Liver (tissue), 3 donors: ENCODE measurements at regions not wholly inside any gene's neighbourhood (a gene's known extent, or its start where the extent isn't known, plus 50 kb on each side); places are given as distances from the start of the nearest gene placed in this dataset.

ENCODE experiments used
- ATF3 ChIP-seq: IDR thresholded peaks from 2 replicates; pipeline ENCODE4 v1.6.1; 2016; ENCODE audit warnings: antibody characterized with exemption
- JUND ChIP-seq, 2 donors: IDR thresholded peaks; 2 replicates each; pipeline ENCODE4 v1.6.1; 2016; ENCODE audit warnings: antibody characterized with exemption in 2 of 2
- RAD21 ChIP-seq, 2 donors: IDR thresholded peaks; 2 replicates each; pipeline ENCODE4 v1.6.1; 2016; ENCODE audit warnings: antibody characterized with exemption in 2 of 2, mild to moderate bottlenecking in 2 of 2
- RXRA ChIP-seq, 2 donors: IDR thresholded peaks; 2 replicates each; pipeline ENCODE4 v1.6.1; 2017 to 2018; ENCODE audit warnings: antibody characterized with exemption in 2 of 2, mild to moderate bottlenecking in 1 of 2
- TAF1 ChIP-seq: conservative IDR thresholded peaks from 2 replicates; pipeline ENCODE4 v1.6.1; 2016; ENCODE audit warnings: antibody characterized with exemption, mild to moderate bottlenecking
- TF ChIP-seq, protein P1 (sequence below): fragments of 150-350 bp; IDR thresholded peaks from 2 replicates; pipeline ENCODE4 v1.5.1; 2017; ENCODE audit warnings: improper control_type of control experiment, low read depth, low read length; ENCODE audit not compliant: missing input control
- TF ChIP-seq, protein P2 (sequence below): IDR thresholded peaks from 2 replicates; pipeline ENCODE4 v1.6.1; 2016; ENCODE audit warnings: antibody characterized with exemption
- donor health status: healthy.
- donor health status: healthy.

DNA sequence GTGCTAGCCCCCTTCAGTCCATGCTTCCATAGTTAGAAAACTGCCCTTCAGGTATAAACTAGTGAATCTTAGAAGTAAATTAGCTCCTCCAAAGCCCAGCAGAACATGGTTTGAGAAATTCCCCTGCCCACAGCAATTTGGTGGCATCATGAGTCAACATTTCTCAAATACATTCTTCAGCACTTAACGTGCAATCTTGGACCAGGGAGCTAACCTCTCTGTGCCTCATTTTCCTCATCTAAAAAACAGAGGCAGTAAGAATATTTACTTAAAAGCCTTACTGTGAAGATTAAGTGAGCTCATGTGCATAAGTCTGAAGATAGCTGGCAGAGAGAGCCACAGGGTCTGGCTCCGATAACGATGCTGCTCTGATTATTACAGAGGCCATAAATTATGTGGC is 800.7 kb upstream of the AMELY start:
- TF ChIP-seq JUND (IDR thresholded peaks at IDR 0.05) (no peak), RXRA (IDR thresholded peaks at IDR 0.05) (no peak), RAD21 (IDR thresholded peaks at IDR 0.05) (no peak), TAF1 (no peak), ATF3 (no peak)
- TF ChIP-seq, protein P1, sequence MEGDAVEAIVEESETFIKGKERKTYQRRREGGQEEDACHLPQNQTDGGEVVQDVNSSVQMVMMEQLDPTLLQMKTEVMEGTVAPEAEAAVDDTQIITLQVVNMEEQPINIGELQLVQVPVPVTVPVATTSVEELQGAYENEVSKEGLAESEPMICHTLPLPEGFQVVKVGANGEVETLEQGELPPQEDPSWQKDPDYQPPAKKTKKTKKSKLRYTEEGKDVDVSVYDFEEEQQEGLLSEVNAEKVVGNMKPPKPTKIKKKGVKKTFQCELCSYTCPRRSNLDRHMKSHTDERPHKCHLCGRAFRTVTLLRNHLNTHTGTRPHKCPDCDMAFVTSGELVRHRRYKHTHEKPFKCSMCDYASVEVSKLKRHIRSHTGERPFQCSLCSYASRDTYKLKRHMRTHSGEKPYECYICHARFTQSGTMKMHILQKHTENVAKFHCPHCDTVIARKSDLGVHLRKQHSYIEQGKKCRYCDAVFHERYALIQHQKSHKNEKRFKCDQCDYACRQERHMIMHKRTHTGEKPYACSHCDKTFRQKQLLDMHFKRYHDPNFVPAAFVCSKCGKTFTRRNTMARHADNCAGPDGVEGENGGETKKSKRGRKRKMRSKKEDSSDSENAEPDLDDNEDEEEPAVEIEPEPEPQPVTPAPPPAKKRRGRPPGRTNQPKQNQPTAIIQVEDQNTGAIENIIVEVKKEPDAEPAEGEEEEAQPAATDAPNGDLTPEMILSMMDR, result no peak
- TF ChIP-seq, protein P2, sequence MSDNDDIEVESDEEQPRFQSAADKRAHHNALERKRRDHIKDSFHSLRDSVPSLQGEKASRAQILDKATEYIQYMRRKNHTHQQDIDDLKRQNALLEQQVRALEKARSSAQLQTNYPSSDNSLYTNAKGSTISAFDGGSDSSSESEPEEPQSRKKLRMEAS, result no peak
